HG02981 (cell line): ENCODE measurements at regions not wholly inside any gene's neighbourhood (a gene's known extent, or its start where the extent isn't known, plus 50 kb on each side); places are given as distances from the start of the nearest gene placed in this dataset.

Experiments
- ATAC-seq: cut with Tn5 transposase; IDR thresholded peaks from one replicate; pipeline ENCODE4 v1.9.1; 2021; ENCODE audit warnings: mild to moderate bottlenecking, moderate library complexity; ENCODE audit not compliant: unreplicated experiment

DNA sequence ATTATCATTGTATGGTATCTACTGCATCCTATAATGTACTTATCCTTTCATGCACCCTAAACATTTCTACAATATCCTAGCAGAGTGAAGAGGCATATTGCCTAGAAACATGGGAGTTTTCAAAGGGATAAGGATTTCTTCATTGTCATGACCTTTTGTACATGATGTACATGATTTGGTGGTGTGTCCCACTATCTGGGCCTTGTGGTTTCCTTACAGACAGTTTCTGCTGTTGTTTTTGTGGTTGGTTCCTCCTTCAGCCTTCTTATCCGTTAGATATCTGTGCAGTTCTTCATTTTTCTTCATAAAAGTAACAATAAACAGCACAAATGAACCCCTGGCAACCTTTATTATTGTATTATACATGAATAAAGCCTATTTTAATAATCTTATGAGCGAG, 70.4 kb upstream of the BACH1 start:
- ATAC-seq = no peak

DNA sequence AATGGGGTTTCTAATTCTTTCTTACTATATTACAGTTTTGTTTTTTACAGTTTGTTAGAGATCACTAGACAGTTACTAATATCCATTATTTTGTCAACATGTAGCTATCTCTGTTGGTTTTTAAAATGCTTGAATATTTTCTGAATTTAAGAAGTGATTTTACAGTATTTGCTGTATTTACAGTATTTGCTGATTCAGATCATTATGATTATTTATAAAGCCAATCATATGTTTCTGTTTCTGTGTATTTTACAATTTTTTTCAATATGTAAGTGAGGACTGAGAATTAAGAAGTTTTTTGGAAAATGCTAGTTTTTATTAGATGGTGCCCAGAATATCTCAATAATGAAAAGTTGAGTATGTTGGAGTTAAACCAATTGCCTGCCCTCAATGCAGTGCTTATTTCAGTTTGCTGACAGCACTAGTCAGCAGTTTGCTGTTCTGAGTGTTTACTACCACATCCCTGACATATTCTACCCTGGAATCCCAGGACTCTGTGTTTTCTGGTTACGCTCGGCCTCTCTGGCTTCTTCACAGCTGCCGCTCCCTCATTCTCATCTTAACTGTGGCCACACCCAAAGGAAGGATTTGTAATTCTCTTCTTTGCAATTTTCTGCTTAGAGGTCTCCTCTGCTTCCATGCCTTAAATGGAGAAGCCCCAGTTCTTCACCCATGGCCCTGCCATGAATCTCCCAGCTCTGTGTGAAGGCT, 68.0 kb upstream of the BACH1 start:
- ATAC-seq = no peak

DNA sequence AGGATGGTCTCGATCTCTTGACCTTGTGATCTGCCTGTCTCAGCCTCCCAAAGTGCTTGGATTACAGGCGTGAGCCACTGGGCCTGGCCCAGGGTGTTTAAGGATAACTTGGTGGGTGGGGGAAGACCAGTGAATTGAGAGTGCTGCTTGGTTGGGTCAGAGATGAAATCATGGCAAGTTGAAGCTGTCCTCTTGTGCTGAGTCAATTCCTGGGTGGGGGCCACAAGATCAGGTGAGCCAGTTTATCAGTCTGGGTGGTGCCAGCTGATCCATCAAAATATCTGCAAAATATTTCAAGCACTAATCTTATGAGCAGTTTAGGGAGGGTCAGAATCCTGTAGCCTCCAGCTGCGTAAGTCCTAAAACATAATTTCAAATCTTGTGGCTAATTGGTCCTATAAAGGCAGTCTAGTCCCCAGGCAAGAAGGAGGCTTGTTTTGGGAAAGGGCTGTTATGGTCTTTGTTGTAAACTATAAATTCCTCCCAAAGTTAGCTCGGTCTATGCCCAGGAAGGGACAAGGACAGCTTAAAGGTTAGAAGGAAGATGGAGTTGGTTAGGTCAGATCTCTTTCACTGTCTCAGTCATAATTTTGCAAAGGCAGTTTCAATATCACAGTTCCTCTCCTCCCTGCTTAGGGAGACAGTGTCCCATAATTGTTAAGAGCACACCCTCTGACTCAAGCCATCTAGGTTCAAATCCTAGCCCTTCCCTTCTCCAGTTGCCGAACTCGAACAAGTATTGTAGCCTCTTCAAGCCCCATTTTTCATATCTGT, 66.8 kb upstream of the BACH1 start:
- ATAC-seq = no peak

DNA sequence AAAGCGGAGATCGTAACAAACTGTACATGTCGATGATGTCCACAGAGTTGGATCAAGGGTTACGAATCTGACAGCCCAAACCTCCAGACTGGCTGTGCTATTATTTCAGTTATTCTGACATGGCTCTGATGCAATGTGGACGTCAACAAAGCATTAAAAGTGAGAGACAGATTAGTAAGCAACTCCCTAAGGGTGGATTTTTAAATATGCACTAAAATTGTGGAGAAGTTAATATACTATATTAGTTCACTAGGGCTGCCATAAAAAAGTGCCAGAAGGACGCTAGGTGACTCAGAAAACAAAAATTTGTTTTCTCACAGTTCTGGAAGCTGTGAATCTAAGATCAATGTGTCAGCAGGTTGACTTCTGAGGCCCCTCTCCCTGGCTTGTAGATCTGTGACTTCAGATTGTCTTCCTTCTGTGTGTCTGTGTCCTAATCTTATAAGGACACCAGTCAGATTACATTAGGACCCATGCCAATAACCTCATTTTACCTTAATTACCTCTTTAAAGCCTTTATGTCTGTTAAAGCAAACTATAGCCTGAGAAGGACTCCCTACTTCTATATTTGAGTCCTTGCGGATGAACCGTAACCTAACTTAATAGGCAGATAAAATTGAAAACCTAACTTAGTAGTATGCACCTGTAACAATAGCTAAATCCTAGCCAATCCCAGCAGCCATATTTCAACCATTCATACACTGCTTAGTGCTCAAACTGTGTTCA, 66.0 kb upstream of the BACH1 start:
- ATAC-seq = no peak

DNA sequence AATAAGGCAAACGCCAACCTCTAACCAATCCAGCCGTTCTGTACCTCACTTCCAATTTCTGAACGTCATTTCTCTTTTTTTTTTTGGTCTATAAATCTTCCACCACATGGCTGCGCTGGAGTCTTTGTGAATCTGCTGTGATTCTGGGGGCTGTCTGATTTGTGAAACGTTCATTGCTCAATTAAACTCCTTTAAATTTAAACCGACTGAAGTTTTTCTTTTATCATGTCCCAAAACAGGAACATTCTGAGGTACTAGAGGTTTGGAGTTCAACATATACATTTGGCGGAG, 65.5 kb upstream of the BACH1 start:
- ATAC-seq = peak; percentile 12

DNA sequence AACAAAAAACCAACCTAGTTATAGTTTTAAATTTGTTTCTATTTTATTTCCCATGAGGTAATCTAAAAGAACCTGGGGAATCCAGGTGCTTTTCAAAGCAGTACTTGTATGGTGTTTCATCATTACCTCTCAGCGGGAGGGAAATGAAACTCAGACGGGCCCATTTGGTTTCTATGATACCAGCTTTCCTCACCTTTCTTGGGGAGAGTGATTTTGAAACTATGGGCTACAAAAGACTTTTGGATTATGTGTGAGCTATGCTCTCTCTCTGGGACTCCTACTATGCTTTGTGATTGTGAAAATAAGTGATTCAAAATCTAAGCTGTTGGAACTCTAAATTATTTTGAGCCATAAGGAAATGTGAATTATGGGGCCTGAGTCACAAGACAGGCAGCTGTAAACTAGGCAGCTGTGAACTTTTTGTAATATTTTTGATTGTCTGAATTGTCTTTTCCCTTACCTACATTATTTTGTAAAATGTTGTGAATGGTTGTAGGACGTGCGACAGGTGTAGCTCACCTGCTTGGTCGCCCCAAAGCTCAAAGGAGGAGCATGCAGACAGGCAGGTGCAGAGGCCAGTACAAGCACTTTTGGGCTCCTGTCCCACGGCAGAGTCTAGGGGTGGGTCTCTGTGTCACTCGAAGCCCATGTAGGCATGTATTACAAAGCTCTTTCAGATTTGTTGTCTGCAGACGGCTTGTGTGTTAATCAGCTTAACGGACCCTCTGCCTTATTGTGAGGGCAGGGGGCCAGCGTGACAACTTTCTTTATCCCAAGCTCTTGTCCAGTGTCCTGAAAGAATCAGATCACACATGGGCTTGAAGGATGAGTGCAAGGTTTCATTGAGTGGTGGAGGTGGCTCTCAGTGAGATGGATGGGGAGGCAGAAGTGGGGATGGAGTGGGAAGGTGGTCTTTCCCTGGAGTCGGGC, 64.8 kb upstream of the BACH1 start:
- peak; percentile 50 for ATAC-seq

DNA sequence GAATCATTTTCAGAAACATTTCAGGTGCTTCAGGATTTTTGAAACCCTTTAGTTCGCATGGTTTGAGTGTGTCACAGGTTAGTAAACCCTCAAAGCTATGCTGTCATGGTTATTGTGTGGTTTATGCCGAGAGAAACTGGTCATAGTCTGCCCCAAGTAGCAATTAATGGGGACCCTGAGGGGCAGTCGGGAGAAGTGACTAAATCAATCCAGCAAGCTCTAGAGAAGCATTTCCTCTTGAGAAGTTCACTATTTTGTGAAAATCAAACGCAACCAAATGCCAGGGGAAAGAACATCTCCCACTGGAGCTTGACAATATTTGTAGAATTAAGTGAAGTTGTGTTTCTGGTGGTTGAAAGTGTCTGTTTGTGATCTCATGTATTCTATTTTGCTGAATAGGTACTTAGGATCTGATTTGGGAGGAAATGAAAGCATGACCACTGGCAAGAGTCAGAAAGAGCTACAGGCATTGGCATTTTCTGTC, 63.0 kb upstream of the BACH1 start:
- peak; percentile 53 for ATAC-seq

DNA sequence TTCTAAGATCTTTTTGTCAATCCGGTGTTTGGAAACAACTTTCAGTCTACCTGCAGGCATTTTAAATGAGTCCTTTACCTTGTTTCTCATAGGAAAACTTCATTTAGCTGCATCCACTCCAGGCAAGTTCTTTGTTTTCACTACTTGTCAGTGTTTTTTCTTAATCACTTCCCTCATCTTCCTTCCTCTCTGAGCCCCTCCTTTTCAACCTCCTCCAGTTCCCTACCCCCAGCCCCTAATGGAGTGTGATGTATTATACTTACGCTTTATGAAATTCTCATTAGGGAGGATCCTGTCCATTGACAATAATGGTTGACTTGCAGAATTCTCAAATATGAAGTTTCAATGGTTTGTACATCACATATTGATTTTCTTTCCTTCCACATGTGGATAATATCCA, 62.5 kb upstream of the BACH1 start:
- ATAC-seq = no peak

DNA sequence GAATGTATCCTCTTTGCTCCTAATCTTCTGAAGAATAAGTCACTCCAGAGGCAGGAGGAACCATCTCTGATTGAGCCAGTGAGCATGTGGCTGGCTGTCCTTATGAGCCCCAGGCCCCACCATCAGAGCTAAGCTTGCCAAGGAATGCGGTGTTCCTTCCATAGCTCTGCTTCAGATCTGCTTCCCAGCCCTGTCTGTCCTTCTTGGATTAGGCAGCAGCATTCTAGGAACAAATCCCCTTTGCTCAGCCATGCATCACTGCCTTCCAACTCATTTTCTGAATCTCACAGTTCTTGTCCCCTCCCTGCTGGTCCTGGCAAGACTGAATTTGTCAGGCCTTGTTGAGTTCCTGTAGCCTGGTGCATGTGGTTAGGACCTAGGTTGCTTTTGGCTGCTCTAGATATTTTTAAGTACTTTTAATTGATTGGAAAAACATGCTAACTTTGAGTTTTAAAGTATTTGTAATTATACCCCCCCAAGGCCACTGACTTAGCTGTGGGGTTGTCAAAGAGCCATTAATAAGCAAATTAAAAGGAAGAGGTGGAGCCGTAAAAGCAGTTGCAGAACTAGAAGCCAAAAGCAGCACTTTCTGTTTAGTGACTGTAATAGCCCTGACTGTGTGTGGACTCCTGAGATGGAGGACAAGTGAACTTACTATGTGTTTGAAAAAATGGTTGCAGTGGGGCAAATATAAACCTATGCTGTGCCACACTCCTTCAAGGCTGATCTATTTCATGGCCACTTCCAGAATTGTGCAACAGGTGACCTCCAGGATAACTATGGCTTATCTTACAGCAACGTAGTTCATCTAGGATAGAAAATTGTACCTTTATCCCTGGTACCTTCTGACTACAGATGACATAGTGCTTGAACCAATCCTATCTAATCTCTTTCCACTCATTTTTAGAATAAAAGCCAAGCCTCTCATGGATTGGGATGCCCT, 61.3 kb upstream of the BACH1 start:
- no peak for ATAC-seq

DNA sequence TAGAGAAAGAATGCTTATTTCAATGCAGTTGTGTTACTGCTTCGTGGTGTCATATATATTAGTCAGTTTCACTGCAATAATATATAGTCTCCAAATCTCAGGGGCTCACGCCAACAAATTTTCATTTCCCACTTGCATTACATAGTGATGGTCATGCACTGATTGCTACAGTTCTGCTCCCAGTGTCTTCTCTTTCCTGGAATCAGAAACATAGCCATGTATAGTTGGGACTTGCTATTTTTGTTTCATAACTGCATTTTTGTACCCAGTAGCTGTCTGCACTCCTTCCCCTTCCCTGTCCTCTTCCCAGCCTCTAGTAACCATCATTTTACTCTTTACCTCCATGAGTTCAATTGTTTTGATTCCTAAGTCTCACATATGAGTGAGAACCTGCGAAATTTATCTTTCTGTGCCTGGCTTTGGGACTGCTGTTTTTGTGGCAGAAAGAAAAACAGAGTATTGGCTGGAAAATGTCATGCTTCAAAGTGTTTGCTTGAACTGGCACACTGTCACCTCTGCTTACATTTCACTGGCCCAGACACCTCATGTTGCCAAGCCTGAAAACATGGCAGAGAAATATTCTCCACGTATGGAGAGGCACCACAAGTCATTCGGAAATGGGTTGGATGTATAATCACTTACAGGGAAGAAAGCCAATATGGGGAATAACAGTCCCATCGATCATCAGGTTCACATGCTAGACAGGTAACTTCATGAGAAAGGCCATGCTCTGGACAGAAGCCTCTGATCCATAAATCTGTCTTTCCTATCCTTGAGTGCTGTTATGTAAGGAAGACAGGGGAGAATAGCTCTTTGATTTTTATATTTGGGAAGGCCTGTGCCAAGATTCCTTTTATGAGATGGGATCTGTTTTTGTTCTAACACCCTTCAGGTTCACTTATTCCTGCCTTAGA, 60.4 kb upstream of the BACH1 start:
- ATAC-seq = no peak

DNA sequence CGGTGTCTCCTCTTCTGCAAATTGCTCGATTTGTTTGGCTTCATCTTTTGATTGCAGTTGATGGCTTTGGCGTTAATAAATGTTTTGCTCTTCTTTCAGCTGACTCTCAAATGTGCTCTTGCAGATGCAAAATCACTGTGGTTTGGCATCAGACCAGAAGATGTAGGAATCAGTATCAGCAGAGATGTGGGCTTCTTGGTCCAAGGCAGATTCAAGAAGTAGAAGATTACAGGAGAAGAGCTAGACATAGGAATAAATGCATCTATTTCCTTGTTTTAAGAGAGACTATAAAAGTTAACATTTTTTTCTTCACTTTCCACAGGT, 59.8 kb upstream of the BACH1 start:
- ATAC-seq = no peak

DNA sequence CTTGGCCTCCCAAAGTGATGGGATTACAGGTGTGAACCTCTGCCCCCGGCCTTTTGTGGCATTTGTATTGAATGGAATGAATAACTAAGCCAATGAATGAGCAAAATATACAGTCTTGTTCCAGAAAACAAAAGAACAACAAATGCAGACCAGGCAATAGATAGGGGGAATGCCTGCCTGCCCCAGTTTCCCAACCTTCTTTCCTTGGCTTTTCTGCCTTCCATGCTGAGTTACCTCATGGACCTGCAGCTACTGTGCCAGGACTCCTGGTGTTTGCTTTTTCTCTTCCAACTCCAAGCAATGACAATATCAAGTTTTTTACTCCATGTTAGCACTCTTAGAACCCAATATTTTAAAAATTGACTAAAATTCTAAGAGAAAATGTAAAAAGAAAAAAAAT, 58.6 kb upstream of the BACH1 start:
- no peak for ATAC-seq

DNA sequence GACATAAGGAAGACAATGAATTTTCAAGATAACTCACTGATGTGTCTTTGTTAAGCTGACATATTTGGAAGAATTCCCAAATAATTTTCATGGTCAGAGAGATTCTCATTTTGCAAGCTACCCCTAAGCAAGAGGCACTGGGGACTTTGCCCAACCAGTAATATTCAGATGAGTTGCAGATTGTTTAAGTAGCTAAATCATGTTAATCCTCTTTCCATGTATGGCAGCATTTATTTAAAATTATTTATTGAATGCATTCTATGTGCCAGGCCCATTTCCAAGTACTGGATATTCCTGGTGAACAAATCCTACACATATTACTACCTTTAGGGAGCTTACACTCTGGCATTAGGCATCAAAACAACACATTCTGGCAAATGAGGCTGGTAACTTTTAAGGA, 56.5 kb upstream of the BACH1 start:
- no peak for ATAC-seq

DNA sequence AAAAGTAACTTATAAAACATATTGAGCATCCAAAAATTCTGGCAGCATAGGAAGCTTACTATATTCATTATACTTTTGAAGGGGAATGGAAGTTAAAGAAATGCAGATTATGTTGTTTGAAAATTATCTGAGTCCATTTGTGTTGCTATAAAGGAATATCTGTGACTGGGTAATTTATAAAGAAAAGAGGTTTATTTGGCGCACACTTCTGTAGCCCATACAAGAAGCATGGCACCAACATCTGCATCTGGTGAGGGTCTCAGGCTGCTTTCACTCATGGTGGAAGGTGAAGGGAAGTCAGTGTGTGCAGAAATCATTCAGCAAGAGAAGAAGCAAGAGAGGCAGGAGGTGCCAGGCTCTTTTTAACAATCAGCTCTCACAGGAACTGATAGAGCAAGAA, 55.5 kb upstream of the BACH1 start:
- ATAC-seq = no peak

DNA sequence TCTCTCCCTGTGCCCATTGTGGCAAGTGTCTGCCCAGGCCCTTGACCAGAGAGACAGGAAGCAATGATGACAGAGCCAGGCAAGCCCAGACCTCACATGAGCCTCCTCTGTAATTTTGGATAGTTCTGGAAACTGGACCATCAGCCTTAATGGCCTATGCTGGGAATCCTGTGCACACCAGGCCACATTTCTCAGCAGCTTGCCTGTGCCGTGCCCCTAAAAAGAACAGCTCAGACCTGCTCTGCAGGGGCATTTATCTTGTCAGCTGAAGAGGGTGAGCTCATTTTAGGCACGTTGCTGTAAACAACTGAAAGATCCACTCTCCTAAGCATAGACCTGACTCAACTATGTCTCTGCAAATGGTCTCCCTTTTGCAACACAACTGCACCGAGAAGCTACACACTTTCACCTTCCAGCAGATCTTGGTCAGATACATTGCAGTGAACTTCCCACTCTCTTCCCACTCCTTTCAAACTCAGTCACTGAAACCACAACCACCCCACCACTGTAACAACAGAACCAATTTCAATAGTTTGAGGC, 53.5 kb upstream of the BACH1 start:
- ATAC-seq = peak; percentile 67

DNA sequence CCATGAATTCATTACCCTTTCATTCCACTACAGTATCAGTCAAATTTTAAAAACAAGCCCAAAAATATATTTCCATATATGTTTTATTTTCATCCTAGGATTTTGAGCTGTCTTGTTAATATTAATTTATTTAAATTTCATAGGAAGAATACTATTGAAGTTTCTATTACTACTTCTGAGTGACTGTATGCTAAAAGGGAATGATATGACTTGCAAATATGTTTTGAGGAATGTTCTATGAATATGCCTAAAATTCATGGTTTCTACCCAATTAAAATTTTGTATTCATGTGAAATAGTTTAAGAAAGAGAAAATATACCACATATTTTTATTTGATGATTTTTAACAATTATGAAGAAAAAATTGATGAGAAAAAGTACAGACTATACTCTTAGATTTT, 52.9 kb upstream of the BACH1 start:
- ATAC-seq = no peak

DNA sequence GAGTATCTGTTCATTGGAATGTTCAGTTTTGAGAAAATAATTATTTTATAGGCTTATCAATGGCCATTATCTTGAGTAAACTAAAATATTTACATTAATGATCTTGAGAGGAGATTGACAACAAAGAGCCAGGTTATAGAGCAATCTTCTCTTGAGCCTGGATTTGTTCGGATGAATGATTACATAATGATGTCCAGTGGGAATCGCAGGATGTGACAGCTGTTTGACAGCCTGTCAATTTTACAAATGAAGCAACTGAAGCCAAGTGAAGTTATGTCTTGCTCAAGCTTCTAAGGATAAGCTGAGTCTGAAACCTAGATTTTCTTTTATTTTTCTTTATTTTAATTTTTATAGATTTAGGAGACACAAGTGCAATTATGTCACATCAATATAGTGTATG, 52.1 kb upstream of the BACH1 start:
- no peak for ATAC-seq

DNA sequence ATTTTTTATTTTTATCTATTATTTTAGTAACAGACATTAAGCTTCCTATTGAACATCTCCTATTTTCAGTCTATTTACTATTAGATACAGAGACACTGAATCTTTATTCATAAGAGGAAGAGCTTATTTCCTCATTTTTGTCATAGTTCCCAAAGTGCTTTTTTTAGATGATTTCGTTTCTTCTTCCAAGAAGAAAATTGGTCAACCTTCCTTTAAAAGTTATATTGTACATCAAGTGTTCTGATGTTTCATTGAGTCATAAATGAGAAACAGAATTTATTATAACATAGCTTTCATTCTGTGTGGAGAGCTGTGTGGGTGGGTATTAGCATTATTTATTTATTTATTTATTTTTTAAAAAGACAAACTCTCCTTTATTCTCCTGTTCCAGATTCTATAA, 50.6 kb upstream of the BACH1 start:
- no peak for ATAC-seq
